ENCODE measurements at regions not wholly inside any gene's neighbourhood (a gene's known extent, or its start where the extent isn't known, plus 50 kb on each side); places are given as distances from the start of the nearest gene placed in this dataset.

GRCh38 chr14:81765651-81766275 is 232.1 kb upstream of the SEL1L start:
- no peak for TF ChIP-seq POLR2AphosphoS5 (IDR thresholded peaks at IDR 0.05; ENCODE audit: low read depth, low read length)
- no peak for TF ChIP-seq FOXP2 (optimal IDR thresholded peaks at IDR 0.05; ENCODE audit: borderline replicate concordance, extremely low read depth, extremely low read length, insufficient read depth)
- no peak for TF ChIP-seq REST (IDR thresholded peaks at IDR 0.05; ENCODE audit: insufficient read depth in 1 of 2, low read depth in 2 of 2, low read length in 2 of 2)
- TF ChIP-seq SIN3A (IDR thresholded peaks at IDR 0.05; ENCODE audit: borderline replicate concordance, insufficient read depth, low read length) = no peak
- no peak for TF ChIP-seq TAF1 (IDR thresholded peaks at IDR 0.05; ENCODE audit: borderline replicate concordance, insufficient read depth, low read length)

DNA sequence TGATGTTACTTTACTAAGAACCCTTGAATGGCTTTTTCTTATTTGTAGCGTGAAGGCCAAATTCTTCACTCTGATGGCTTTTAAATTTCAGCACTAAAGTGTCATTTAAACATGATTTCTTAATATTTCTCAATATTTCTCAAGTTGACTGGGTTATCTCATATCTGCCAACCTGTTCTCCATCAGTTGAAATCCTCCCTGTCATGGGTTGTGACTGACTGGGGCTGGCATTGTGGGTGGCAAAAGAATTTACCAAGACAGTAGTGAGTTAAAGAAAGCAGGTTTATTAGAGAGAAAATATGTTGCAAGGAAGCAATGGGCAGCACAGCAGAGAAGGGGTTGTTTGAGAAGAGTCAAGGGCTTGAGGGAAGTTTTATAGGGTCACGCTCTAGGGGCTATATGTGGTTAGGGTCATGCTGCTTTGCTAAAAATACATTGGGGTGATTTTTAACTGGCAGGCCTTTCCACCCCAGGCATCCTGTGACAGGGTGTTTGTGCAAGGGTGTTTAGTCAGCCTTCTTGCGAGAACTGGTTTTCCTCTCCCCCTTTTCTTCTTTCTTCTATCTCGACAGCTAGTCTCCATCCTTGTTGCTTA is 232.8 kb upstream of the SEL1L start:
- TF ChIP-seq TAF1 (IDR thresholded peaks at IDR 0.05; ENCODE audit: borderline replicate concordance, insufficient read depth, low read length) (no peak), POLR2AphosphoS5 (IDR thresholded peaks at IDR 0.05; ENCODE audit: low read depth, low read length) (no peak), FOXP2 (optimal IDR thresholded peaks at IDR 0.05; ENCODE audit: borderline replicate concordance, extremely low read depth, extremely low read length, insufficient read depth) (no peak), REST (IDR thresholded peaks at IDR 0.05; ENCODE audit: insufficient read depth in 1 of 2, low read depth in 2 of 2, low read length in 2 of 2) (no peak), SIN3A (IDR thresholded peaks at IDR 0.05; ENCODE audit: borderline replicate concordance, insufficient read depth, low read length) (no peak)

DNA sequence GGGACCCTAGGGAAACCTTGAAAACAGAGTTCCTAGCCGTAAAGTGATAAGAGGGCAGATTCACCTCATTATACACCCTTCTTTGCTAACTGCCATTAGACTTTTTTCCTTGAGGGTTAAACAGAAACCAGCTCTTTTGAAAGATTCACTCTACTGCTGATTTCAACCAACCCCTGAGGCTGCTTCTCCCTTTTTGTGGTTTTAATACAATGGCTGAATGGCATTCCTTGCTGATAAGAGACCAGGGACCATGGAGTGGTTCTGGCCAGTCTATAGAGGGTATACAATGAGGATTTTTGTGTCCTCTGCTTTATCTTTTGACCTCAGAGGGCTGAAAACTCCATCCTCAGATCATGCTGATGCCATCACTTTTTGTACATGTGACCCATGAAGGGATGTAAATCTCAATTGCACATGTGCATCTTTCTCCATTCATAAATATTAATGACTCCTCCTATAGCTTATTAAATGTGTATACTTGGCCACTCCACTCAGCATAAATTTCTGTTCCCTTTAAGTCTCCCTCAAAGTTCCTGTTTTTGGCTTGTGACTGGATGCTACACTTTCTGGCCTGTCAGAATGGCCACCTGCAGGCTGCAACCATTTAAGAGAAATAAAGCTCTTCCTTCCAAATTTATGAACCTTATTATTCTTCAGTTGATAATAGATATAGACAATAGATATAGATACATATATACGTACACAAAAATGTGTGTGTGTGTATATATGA is 233.8 kb upstream of the SEL1L start:
- TF ChIP-seq REST (IDR thresholded peaks at IDR 0.05; ENCODE audit: insufficient read depth in 1 of 2, low read depth in 2 of 2, low read length in 2 of 2) = no peak
- TF ChIP-seq TAF1 (IDR thresholded peaks at IDR 0.05; ENCODE audit: borderline replicate concordance, insufficient read depth, low read length) = no peak

GRCh38 chr14:81771651-81772275 is 238.1 kb upstream of the SEL1L start:
- TF ChIP-seq TAF1 (IDR thresholded peaks at IDR 0.05; ENCODE audit: borderline replicate concordance, insufficient read depth, low read length) (no peak), REST (IDR thresholded peaks at IDR 0.05; ENCODE audit: insufficient read depth in 1 of 2, low read depth in 2 of 2, low read length in 2 of 2) (no peak), POLR2AphosphoS5 (IDR thresholded peaks at IDR 0.05; ENCODE audit: low read depth, low read length) (no peak), FOXP2 (optimal IDR thresholded peaks at IDR 0.05; ENCODE audit: borderline replicate concordance, extremely low read depth, extremely low read length, insufficient read depth) (no peak), SIN3A (IDR thresholded peaks at IDR 0.05; ENCODE audit: borderline replicate concordance, insufficient read depth, low read length) (no peak)
